HG02763 (cell line): ENCODE measurements at regions not wholly inside any gene's neighbourhood (a gene's known extent, or its start where the extent isn't known, plus 50 kb on each side); places are given as distances from the start of the nearest gene placed in this dataset.
A peak's percentile ranks its signal among the peaks of the same experiment; 100 is the strongest.

Source experiments
- ATAC-seq: cut with Tn5 transposase; IDR thresholded peaks from one replicate; pipeline ENCODE4 v1.9.1; 2021; ENCODE audit warnings: mild to moderate bottlenecking, moderate library complexity; ENCODE audit not compliant: unreplicated experiment

GRCh38 chr1:221804303-221804702 is 62.4 kb upstream of the DUSP10 start:
- ATAC-seq = no peak

GRCh38 chr1:221801773-221802516 is 60.1 kb upstream of the DUSP10 start:
- ATAC-seq = no peak

DNA sequence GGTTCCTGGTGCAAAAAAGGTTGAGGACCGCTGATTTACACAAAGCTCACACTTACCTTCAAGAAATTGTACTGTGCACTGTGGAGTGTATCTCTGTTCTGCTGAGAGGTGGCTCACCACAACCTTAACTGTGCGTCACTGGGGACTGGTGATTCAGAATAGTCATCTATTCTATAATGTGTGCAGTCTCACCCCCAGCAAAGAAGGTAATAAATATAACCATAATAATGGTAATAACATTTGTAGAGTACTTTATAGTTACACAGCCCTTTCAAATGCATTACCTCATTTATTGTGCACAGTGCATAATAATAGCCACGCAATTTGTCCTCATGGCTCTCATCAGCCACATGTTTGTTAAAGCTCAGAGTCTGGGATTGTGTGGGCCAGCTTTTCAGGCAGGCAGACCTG is 59.4 kb upstream of the DUSP10 start:
- ATAC-seq = no peak

GRCh38 chr1:221800831-221801230 is 58.9 kb upstream of the DUSP10 start:
- no peak for ATAC-seq

DNA sequence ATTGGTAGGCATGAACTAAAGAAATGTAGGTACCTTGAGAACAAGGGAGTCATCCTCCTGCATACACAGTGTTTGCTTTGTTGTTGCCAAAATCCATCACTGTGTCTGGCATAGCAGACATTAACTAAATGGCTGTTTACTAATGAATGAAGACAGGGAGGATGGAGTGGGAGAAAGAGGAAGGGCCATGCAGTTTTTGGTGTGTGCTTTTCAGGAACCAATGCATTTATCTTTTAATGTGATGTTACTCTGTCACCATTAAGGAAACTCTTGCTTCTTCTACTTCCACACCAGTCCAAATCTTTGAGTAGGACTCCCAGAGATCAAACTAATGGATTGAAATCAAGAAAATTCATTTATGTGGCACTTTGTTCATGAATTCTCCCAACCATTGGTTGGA is 55.6 kb upstream of the DUSP10 start:
- no peak for ATAC-seq

- no peak for ATAC-seq
These were observed 54.8 kb upstream of the DUSP10 start for GRCh38 chr1:221796700-221797099.

- ATAC-seq = no peak
These were observed 53.5 kb upstream of the DUSP10 start for GRCh38 chr1:221795380-221795779.

DNA sequence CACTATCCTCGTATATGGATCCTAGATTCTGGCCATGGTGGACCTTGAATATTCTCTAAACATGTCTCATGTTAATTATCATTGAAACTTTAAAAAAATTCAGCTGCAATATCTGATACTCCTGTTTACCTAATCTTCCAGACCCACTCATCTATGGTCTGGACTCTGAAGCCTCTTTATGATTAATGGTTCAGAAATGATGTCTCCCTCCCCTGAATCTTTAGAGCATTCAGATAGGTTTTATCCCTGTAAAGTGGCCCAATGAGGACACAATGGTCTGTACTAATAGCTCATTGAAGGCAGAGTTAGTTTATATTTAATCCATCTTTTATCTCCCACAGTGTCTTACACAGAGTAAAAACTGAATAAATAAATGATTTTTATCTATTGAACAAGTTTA is 53.0 kb upstream of the DUSP10 start:
- ATAC-seq = no peak

DNA sequence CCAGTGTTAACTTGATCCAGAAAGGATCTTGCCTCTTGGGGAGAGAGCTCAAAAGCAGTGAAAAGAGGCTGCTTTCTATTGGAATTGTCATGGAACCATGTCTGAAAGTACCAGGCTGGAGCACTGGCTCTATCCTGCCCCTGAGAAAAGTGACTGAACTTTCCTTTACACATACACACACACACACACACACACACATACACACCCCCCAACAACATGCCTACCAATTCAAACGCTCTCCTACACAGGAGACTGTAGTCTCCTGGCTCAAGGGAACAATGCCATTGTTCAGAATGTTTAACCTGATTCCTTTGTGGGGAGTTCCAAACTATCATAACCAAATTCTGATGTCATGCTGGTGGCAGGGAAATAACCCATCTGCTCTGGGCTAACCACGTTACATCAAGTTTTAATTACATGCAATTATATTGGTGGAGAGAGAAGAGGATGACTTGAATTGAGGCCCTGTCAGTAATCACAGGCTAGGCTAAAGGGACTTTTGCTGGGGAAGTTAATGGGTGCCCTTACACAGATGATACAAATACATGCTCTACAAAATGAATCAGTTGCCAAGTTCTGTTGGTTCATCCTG is 52.3 kb upstream of the DUSP10 start:
- peak; percentile 43 for ATAC-seq

- ATAC-seq = peak; percentile 89
These were observed 51.7 kb upstream of the DUSP10 start for GRCh38 chr1:221793439-221794078.

DNA sequence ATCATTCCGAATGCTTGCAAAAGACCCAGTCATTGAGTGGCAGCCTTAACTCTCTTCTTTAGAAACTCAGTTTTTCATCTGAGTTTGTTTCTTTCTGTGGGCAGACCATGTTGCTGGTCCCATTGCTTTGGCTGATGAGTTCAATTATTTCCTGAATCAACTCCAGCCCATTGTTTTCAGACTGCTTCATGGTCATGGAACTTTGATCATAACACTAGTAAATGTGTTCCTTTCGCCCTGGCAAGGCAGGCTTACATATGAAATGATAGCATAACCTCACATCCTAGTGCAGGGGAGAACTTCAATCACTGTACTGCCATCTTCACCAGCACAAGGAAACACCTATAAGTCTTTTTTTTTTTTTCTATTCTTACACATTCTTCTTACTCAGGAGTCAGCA is 50.0 kb upstream of the DUSP10 start:
- ATAC-seq = no peak
